ENCODE measurements at regions not wholly inside any gene's neighbourhood (a gene's known extent, or its start where the extent isn't known, plus 50 kb on each side); places are given as distances from the start of the nearest gene placed in this dataset.

DNA sequence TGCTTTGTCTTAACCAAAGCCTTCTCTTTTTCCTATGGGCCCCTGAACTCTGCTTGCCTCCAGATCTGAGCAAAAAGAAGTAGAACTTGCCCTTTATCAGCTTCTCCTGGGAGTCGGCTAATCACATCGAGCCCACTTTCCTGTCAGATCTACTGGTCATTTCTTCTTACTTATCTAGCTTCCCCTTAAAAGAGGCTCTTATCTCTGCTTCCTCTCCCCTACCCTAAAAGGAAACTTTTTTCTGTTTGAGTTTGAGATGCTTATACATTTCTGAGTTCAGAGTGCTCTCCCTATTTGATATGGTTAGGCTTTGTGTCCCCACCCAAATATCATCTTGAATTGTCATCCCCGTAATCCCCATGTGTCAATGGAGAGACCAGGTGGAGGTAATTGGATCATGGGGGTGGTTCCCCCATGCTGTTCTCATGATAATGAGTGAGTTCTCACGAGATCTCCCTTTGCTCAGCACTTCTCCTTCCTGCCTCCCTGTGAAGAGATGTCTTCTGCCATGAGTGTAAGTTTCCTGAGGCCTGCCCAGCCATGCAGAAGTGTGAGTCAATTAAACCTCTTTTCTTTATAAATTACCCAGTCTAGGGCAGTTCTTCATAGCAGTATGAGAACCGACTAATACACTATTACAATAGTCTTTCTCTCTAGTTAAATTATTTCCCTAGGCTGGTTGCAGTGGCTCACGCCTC, 114.7 kb upstream of the AMN1 start:
- no peak for DNase-seq (ENCODE audit: low read depth)
- H3K4me3 ChIP-seq (ENCODE audit: low read depth, low read length) = no peak overlapping the region
- TF ChIP-seq, protein P1, sequence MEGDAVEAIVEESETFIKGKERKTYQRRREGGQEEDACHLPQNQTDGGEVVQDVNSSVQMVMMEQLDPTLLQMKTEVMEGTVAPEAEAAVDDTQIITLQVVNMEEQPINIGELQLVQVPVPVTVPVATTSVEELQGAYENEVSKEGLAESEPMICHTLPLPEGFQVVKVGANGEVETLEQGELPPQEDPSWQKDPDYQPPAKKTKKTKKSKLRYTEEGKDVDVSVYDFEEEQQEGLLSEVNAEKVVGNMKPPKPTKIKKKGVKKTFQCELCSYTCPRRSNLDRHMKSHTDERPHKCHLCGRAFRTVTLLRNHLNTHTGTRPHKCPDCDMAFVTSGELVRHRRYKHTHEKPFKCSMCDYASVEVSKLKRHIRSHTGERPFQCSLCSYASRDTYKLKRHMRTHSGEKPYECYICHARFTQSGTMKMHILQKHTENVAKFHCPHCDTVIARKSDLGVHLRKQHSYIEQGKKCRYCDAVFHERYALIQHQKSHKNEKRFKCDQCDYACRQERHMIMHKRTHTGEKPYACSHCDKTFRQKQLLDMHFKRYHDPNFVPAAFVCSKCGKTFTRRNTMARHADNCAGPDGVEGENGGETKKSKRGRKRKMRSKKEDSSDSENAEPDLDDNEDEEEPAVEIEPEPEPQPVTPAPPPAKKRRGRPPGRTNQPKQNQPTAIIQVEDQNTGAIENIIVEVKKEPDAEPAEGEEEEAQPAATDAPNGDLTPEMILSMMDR (conservative IDR thresholded peaks at IDR 0.05; ENCODE audit: low read depth, low read length) = no peak

GRCh38 chr12:31837913-31838312, 109.1 kb upstream of the AMN1 start:
- DNase-seq (ENCODE audit: low read depth) = no peak
- TF ChIP-seq, protein P1 (conservative IDR thresholded peaks at IDR 0.05; ENCODE audit: low read depth, low read length) = no peak

DNA sequence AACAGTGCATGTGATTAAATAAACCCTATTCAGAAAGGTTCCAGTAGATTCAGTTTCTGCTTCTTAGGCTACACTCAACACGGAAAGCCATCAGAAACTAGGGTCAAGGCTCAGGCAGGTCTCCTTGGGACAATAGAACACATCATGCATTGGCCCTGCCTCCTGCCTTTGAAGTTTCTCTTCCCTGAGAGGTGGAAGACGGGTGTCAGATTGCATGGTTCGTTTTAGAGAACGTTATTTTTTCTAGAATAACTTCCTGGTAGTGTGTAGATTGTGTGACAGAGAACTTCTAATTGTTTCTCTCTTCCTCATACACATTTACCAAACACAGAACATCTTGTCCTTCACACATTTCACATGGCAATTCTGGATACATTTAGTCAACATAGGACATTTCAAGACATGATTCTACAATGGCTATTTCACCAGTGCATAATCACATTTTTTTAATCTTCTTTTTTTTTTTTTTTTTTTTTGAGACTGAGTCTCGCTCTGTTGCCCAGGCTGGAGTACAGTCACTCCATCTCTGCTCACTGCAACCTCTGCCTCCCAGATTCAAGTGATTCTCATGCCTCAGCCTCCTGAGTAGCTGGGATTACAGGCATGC, 106.6 kb upstream of the AMN1 start:
- DNase-seq (ENCODE audit: low read depth) = no peak
- H3K4me3 ChIP-seq (ENCODE audit: low read depth, low read length) = no peak overlapping the region
- TF ChIP-seq, protein P1 (conservative IDR thresholded peaks at IDR 0.05; ENCODE audit: low read depth, low read length) = no peak

More at GRCh38 chr12:31837913-31838312, 109.1 kb upstream of the AMN1 start:
- no peak overlapping the region for H3K4me3 ChIP-seq (ENCODE audit: low read depth, low read length)

DNA sequence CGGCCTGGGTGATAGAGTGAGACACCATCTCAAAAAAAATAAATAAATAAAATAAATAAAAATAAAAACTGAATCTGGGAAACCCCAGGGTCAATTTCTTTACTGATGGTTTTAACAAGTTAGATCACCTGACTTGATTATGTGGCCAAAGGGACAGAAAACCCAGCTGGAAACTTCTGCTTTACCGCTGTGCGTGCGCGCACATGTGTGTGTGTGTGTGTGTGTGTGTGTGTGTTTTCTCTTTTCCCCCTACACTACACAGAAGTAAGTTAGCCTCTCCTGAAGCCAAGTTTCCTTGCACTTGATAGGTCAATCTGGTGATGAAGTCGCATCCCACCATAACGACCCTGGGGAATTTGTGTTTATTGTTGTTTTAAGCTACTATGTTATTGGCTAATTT, 105.3 kb upstream of the AMN1 start:
- DNase-seq (ENCODE audit: low read depth) = no peak
- H3K4me3 ChIP-seq (ENCODE audit: low read depth, low read length) = no peak overlapping the region
- TF ChIP-seq, protein P1 (conservative IDR thresholded peaks at IDR 0.05; ENCODE audit: low read depth, low read length) = no peak

GRCh38 chr12:31832740-31833729, 104.2 kb upstream of the AMN1 start:
- DNase-seq (ENCODE audit: low read depth) = no peak
- H3K4me3 ChIP-seq (ENCODE audit: low read depth, low read length) = no peak overlapping the region
- TF ChIP-seq, protein P1 (conservative IDR thresholded peaks at IDR 0.05; ENCODE audit: low read depth, low read length) = no peak

GRCh38 chr12:31828071-31828470, 99.2 kb upstream of the AMN1 start:
- H3K4me3 ChIP-seq (ENCODE audit: low read depth, low read length) = no peak overlapping the region
- no peak for DNase-seq (ENCODE audit: low read depth)
- TF ChIP-seq, protein P1 (conservative IDR thresholded peaks at IDR 0.05; ENCODE audit: low read depth, low read length) = no peak

Measured in epithelial cell of proximal tubule (primary cell).